Endothelial cell of umbilical vein (primary cell): ENCODE measurements at regions not wholly inside any gene's neighbourhood (a gene's known extent, or its start where the extent isn't known, plus 50 kb on each side); places are given as distances from the start of the nearest gene placed in this dataset.

Source experiments
- BruUV-seq: library from RNA; stranded (reverse); fragments of 400-500 nt; replicated peaks from 2 replicates; lab custom pipeline; 2021; lab: Mats Ljungman, UMichigan
- CTCF ChIA-PET: fragments of 300-600, 350-600 bp; sonication (Branson Sonifier 250); formaldehyde crosslinking; loops from one replicate; lab custom pipeline; 2021; ENCODE audit warnings: antibody characterized with exemption, inconsistent platforms; lab: Charles Lee
- POLR2A ChIA-PET: fragments of 300-600, 350-600 bp; sonication (Branson Sonifier 250); formaldehyde crosslinking; loops from one replicate; lab custom pipeline; 2021; ENCODE audit warnings: antibody characterized with exemption, inconsistent platforms; lab: Charles Lee
- DNase-seq: peaks from one replicate; pipeline ENCODE4 v3.0.0-alpha.2; 2011; ENCODE audit warnings: low read depth, low spot score
- FAIRE-seq: peaks from 2 replicates; lab custom pipeline; 2011; peaks lifted over from hg19 to GRCh38; lab: Jason Lieb, UNC
- H2AFZ ChIP-seq: 2 replicates; pipeline ENCODE4 v1.6.0; 2012; ENCODE audit warnings: low read depth, low read length, control low read depth, inconsistent platforms
- H3K27ac ChIP-seq: 2 replicates; pipeline ENCODE4 v1.5.1; 2011; ENCODE audit warnings: low read depth, mild to moderate bottlenecking, control low read depth, low read length, moderate library complexity; ENCODE audit not compliant: insufficient read depth
- H3K27me3 ChIP-seq, 2 experiments: 2 replicates each; pipeline versions ENCODE4 v1.6.0 to v1.6.1; 2011; ENCODE audit warnings: low read length in 2 of 2, mixed read lengths in 1 of 2; ENCODE audit not compliant: control insufficient read depth in 2 of 2, insufficient read depth in 2 of 2
- H3K36me3 ChIP-seq, 2 experiments: 2 replicates in 1 of 2; 3 replicates in 1 of 2; pipeline ENCODE4 v1.5.1; 2011; ENCODE audit warnings: low read length in 2 of 2, mild to moderate bottlenecking in 1 of 2, moderate library complexity in 1 of 2; ENCODE audit not compliant: control insufficient read depth in 2 of 2, insufficient read depth in 2 of 2; ENCODE audit errors: extremely low read depth in 1 of 2
- H3K4me1 ChIP-seq: 3 replicates; pipeline ENCODE4 v1.5.1; 2011; ENCODE audit warnings: mild to moderate bottlenecking, low read length; ENCODE audit not compliant: control insufficient read depth, insufficient read depth; ENCODE audit errors: extremely low read depth
- H3K4me2 ChIP-seq: 2 replicates; pipeline ENCODE4 v1.6.1; 2011; ENCODE audit warnings: low read length, control low read depth, mixed read lengths; ENCODE audit not compliant: insufficient read depth
- H3K4me3 ChIP-seq, 3 experiments: fragments of 200-600 bp in 1 of 3; sonication (generic), shearing (Covaris generic) in 1 of 3; replicated peaks in 1 of 3; 2 replicates each; pipeline ENCODE4 v1.5.1; 2011 to 2016; ENCODE audit warnings: control low read depth in 3 of 3, low read length in 3 of 3, mild to moderate bottlenecking in 2 of 3, inconsistent platforms in 1 of 3, low read depth in 1 of 3, moderate library complexity in 1 of 3; ENCODE audit not compliant: insufficient read depth in 1 of 3
- H3K79me2 ChIP-seq: 2 replicates; pipeline ENCODE4 v1.6.0; 2012; ENCODE audit warnings: low read length, inconsistent platforms; ENCODE audit not compliant: control insufficient read depth, insufficient read depth
- H3K9ac ChIP-seq: replicated peaks from 2 replicates; pipeline ENCODE3; 2011; ENCODE audit warnings: low read length, control low read depth; ENCODE audit not compliant: insufficient read depth; ENCODE audit errors: extremely low read depth
- H3K9me1 ChIP-seq: replicated peaks from 3 replicates; pipeline ENCODE4 v1.6.0; 2011; ENCODE audit warnings: mild to moderate bottlenecking, low read length; ENCODE audit not compliant: control insufficient read depth, insufficient read depth; ENCODE audit errors: extremely low read depth
- H3K9me3 ChIP-seq: replicated peaks from 2 replicates; pipeline ENCODE4 v1.5.1; 2012; ENCODE audit warnings: low read length, inconsistent platforms; ENCODE audit not compliant: control insufficient read depth, insufficient read depth
- H4K20me1 ChIP-seq: replicated peaks from 2 replicates; pipeline ENCODE3; 2011; ENCODE audit warnings: mild to moderate bottlenecking, low read length; ENCODE audit not compliant: control insufficient read depth, insufficient read depth; ENCODE audit errors: extremely low read depth
- CTCF ChIP-seq, 2 donors: IDR thresholded peaks; 1 replicate in 1 of 2; 2 replicates in 1 of 2; pipeline ENCODE4 v1.5.1; 2011; ENCODE audit warnings: low read length in 2 of 2, mild to moderate bottlenecking in 2 of 2, moderate library complexity in 2 of 2, control low read depth in 1 of 2, inconsistent platforms in 1 of 2, low read depth in 1 of 2; ENCODE audit not compliant: insufficient read depth in 1 of 2; ENCODE audit errors: extremely low read depth in 1 of 2
- EZH2 ChIP-seq: IDR thresholded peaks from 2 replicates; pipeline ENCODE4 v1.6.1; 2012; ENCODE audit warnings: borderline replicate concordance, low read depth, mild to moderate bottlenecking, moderate library complexity, low read length, inconsistent platforms; ENCODE audit not compliant: severe bottlenecking
- FOS ChIP-seq: IDR thresholded peaks from 2 replicates; pipeline ENCODE4 v1.6.1; 2011; ENCODE audit warnings: mild to moderate bottlenecking, low read length, moderate library complexity, borderline replicate concordance; ENCODE audit not compliant: insufficient read depth
- GATA2 ChIP-seq: IDR thresholded peaks from 2 replicates; pipeline ENCODE4 v1.7.0; 2011; ENCODE audit warnings: low read depth, mild to moderate bottlenecking, moderate library complexity, mixed read lengths, low read length; ENCODE audit not compliant: insufficient read length, insufficient read depth
- JUN ChIP-seq: IDR thresholded peaks from 2 replicates; pipeline ENCODE4 v1.6.1; 2011; ENCODE audit warnings: borderline replicate concordance, low read depth; ENCODE audit not compliant: insufficient read length, insufficient read depth
- MAX ChIP-seq: IDR thresholded peaks from 2 replicates; pipeline ENCODE4 v1.6.1; 2011; ENCODE audit not compliant: insufficient read depth, insufficient read length
- MYC ChIP-seq: IDR thresholded peaks from one replicate; pipeline ENCODE4 v1.6.1; 2011; ENCODE audit warnings: mild to moderate bottlenecking, low read depth, low read length
- POLR2A ChIP-seq: IDR thresholded peaks from 2 replicates; pipeline ENCODE4 v1.6.1; 2012; ENCODE audit warnings: low read depth, mild to moderate bottlenecking, control low read depth, low read length
- POLR2AphosphoS5 ChIP-seq: IDR thresholded peaks from 2 replicates; pipeline ENCODE4 v1.6.1; 2012; ENCODE audit warnings: low read depth, mild to moderate bottlenecking, control low read depth, low read length, moderate library complexity; ENCODE audit not compliant: insufficient read depth
- dilution Hi-C: fragments of 300-500 bp; cut with MboI; formaldehyde crosslinking; loops from one replicate; pipeline ENCODE4 v1.15.0; 2019; ENCODE audit warnings: low sequenced_read_pairs; ENCODE audit not compliant: extremely low pct_ligation_motif_present
- intact Hi-C: fragments of 100-400 bp; cut with micrococcal nuclease; formaldehyde crosslinking; loops from one replicate; pipeline ENCODE4 v1.10.0; 2022

GRCh38 chr15:47517737-47518136 lies 199.6 kb upstream of the SEMA6D start:
- peaks cover 50% of the 10 kb centered on the region for H3K4me1 ChIP-seq
- BruUV-seq: TSS peak; percentile 26
- POLR2A ChIA-PET: no interaction called here
- TF ChIP-seq FOS (no peak), POLR2A (no peak), MAX (no peak), MYC (no peak), GATA2 (no peak), POLR2AphosphoS5 (no peak)
- H3K4me3 ChIP-seq: peak overlapping the region in 1 of 3 experiments; percentile 24
- dilution Hi-C loops (no loop called here), intact Hi-C loops (loop anchor here (1.0 to 5.0 kb wide), 7 partner anchors 33 to 320 kb away; partner anchors contain the start of gene SEMA6D)
- H3K9ac ChIP-seq: peak overlapping the region; percentile 58
- peak overlapping the region; percentile 66 for H3K27ac ChIP-seq
- FAIRE-seq: peak; percentile 87
- CTCF ChIA-PET: interaction anchor here (0.9 to 2.7 kb wide), 15 partner anchors 8 to 1813 kb away, joined by 3 to 15 read pairs (median 4); partner anchors contain the start of gene SEMA6D
- H3K4me2 ChIP-seq: peak overlapping the region; percentile 84
- peak overlapping the region; percentile 26 for H2AFZ ChIP-seq
- no peaks in the 10 kb centered on the region for H3K36me3 ChIP-seq
- no peaks in the 10 kb centered on the region for H3K79me2 ChIP-seq
- no peaks in the 10 kb centered on the region for H3K9me3 ChIP-seq
- no peaks in the 10 kb centered on the region for H3K9me1 ChIP-seq
- H3K27me3 ChIP-seq: peaks cover 0 to 3% of the 10 kb centered on the region in 2 experiments
- H4K20me1 ChIP-seq: no peaks in the 10 kb centered on the region
- peak; percentile 84 for DNase-seq

DNA sequence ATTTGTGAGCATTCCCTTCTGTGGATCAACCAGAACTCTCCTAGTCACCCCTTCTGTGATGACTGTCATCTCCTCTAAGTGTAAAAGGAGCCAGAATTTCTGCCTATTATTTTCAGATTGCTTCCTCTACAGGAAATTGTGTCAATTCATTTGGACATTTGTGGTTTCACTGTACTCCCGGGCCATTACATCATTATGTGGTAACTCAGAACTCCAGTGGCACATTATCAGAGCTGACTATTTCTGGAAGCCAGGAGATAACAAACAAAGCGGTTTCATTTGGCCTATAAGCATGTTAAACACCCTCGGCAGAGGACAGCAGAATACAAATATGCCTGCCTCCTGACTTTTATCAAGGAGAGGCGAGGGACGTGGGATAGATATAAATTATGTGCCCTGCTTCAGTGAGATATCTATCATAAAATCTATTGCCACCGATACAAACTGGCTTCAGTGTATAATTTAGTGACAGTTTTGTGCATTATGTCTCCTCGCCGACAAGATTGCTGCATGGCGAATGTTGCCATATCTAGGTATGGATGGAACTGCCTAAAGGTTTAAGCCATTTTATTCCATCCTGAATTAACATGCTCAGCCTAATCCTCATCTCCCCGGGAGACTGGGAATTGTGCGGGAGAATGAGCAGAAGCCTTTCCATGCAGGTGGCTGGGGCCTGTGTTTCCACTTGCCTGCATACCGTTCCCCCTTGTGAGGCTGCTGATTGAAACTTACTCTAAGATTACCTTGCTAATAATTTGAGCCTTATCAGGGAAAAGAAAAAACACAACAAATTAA lies 193.4 kb upstream of the SEMA6D start:
- CTCF ChIA-PET: interaction anchor here (0.5 to 2.0 kb wide), 7 partner anchors 34 to 194 kb away, joined by 3 to 7 read pairs (median 3); partner anchors contain the start of gene SEMA6D
- intact Hi-C loops: no loop called here
- POLR2A ChIA-PET: no interaction called here

More for the DNA sequence above, 193.4 kb upstream of the SEMA6D start:
- H4K20me1 ChIP-seq: peaks cover 3% of the 10 kb centered on the region
- peaks cover 5 to 7% of the 10 kb centered on the region in 2 experiments for H3K27me3 ChIP-seq
- FAIRE-seq (peak; percentile 82), DNase-seq (peak; percentile 66)
- H3K36me3 ChIP-seq: no peaks in the 10 kb centered on the region
- no peak overlapping the region for H3K9ac ChIP-seq
- H2AFZ ChIP-seq: no peak overlapping the region
- dilution Hi-C loops: no loop called here
- no peaks in the 10 kb centered on the region for H3K9me1 ChIP-seq
- H3K4me1 ChIP-seq: peaks cover 21% of the 10 kb centered on the region
- no peak overlapping the region for H3K4me3 ChIP-seq
- TF ChIP-seq GATA2 (peak; percentile 65), EZH2 (no peak), JUN (peak; percentile 77), POLR2AphosphoS5 (peak; percentile 69), MYC (no peak), CTCF (IDR thresholded peaks at IDR 0.05; ENCODE audit: extremely low read depth in 1 of 2, insufficient read depth in 1 of 2, low read depth in 1 of 2, low read length in 2 of 2) (no peak), MAX (no peak), POLR2A (no peak), FOS (peak; percentile 65)
- no peak overlapping the region for H3K27ac ChIP-seq
- BruUV-seq: no TSS peak
- peak overlapping the region; percentile 14 for H3K4me2 ChIP-seq
- no peaks in the 10 kb centered on the region for H3K79me2 ChIP-seq
- no peaks in the 10 kb centered on the region for H3K9me3 ChIP-seq
